ENCODE measurements at regions not wholly inside any gene's neighbourhood (a gene's known extent, or its start where the extent isn't known, plus 50 kb on each side); places are given as distances from the start of the nearest gene placed in this dataset.

DNA sequence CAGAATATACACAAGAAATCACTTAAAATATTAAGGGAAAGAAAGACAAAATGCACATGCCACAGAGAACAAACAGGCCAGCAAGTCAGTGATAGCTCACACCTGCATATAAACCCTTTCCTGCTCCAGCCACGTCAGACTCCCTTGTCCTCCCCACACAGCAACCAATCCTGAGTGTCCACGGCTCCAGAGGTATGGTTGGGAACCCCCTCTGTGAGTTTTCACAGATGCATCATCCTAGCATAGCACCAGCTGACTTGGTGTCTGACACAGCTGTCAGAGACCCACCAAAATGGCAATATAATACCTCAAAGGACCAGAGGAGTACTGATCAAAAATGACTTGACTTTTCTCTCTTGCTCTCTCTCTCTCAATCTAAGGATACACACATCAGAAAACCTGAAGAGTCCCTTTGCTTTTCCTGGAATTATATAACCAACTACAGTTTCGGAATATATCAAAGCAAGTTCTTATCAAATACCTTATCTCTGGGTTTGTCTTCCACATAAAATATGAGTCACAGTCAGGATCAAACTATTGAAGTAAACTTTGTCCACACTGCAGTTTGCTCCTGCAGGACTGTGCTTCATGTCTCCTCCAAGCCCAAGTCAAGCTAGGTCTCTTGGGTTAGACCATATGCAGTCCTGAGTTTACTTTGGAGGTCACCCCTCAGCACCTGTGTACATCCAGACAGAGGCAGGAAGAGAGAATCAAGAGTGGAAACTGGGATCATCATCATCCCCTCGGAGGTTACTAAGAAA lies 187.1 kb upstream of the THBS1 start:
- no peak for ATAC-seq

DNA sequence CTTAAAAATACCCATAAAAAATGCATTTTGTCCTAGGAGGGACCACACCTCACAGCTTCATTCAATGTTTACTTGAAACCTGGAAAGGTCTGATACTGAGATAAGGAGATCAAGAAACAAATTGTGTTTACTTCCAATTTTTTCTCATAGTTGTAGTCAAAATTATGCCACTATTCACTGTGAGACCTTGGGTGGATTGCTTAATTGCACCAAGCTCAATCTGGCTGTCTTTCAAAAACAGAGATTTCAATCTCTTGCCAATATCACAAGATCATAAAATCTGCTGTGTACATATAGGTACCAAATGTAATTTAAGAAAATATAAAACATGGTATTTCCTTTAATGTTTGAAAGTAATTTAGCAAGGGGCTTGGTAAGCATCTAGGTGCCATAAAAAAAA lies 186.4 kb upstream of the THBS1 start:
- no peaks in the 10 kb centered on the region for H3K36me3 ChIP-seq
- no peaks in the 10 kb centered on the region for H3K27me3 ChIP-seq
- H3K4me1 ChIP-seq = peaks cover 0 to 25% (median 0%) of the 10 kb centered on the region in 9 donors
- DNase-seq (no peak), ATAC-seq (no peak)
- TF ChIP-seq, protein P1, sequence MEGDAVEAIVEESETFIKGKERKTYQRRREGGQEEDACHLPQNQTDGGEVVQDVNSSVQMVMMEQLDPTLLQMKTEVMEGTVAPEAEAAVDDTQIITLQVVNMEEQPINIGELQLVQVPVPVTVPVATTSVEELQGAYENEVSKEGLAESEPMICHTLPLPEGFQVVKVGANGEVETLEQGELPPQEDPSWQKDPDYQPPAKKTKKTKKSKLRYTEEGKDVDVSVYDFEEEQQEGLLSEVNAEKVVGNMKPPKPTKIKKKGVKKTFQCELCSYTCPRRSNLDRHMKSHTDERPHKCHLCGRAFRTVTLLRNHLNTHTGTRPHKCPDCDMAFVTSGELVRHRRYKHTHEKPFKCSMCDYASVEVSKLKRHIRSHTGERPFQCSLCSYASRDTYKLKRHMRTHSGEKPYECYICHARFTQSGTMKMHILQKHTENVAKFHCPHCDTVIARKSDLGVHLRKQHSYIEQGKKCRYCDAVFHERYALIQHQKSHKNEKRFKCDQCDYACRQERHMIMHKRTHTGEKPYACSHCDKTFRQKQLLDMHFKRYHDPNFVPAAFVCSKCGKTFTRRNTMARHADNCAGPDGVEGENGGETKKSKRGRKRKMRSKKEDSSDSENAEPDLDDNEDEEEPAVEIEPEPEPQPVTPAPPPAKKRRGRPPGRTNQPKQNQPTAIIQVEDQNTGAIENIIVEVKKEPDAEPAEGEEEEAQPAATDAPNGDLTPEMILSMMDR (IDR thresholded peaks at IDR 0.05) = no peak
- intact Hi-C loops (cut with DNase I) = no loop called here
- H3K4me3 ChIP-seq = no peak overlapping the region
- H3K27ac ChIP-seq = no peak overlapping the region
- no peaks in the 10 kb centered on the region for H3K9me3 ChIP-seq

More for the DNA sequence above, 187.1 kb upstream of the THBS1 start:
- no peaks in the 10 kb centered on the region for H3K27me3 ChIP-seq
- no peak overlapping the region for H3K27ac ChIP-seq
- no peak overlapping the region for H3K4me3 ChIP-seq
- no peak for DNase-seq
- TF ChIP-seq, protein P1 (IDR thresholded peaks at IDR 0.05) = no peak
- H3K4me1 ChIP-seq = peaks cover 0 to 32% (median 0%) of the 10 kb centered on the region in 9 donors
- 74 to 80% methylated on average over 4 of the region's 4 CpGs for WGBS, 2 donors
- H3K9me3 ChIP-seq = no peaks in the 10 kb centered on the region
- intact Hi-C loops (cut with DNase I) = no loop called here
- H3K36me3 ChIP-seq = no peaks in the 10 kb centered on the region

DNA sequence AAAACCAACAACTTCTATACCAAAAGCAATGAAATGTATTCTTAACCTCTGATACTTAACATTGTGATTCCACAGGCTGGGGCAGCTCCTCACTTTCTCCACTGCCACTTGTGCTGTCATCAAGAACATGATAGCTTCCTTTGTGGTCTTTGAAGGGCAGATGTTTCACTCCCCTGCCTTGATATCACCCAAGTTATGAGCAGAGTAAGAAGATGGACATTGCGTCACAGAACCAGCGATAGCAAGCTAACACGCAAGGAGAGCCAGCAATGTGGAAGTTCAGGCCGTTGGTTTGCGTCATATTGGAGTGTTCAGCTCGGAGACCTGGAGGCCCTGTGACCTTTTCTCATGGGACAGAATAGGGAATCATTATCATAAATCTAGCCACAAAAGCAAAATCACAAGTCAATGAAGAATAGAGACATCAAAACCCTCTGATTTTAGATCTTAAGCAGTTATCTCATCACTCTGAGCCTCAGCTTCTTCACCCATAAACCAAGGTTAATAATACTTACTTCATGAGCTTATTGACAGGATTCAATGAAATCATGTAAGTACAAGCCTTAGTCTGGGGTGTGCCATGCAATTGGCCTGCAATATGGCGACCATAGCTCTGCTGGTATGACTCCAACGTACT lies 183.8 kb upstream of the THBS1 start:
- intact Hi-C loops (cut with DNase I) = no loop called here
- H3K4me3 ChIP-seq = no peak overlapping the region
- 88 to 93% methylated on average over 8 of the region's 8 CpGs for WGBS, 2 donors
- no peaks in the 10 kb centered on the region for H3K36me3 ChIP-seq
- H3K27ac ChIP-seq = no peak overlapping the region
- TF ChIP-seq, protein P1 (IDR thresholded peaks at IDR 0.05) = no peak
- H3K9me3 ChIP-seq = no peaks in the 10 kb centered on the region
- ATAC-seq (peak in 1 of 8 donors; percentile 55), DNase-seq (no peak)
- H3K4me1 ChIP-seq = peaks cover 0 to 9% (median 0%) of the 10 kb centered on the region in 9 donors
- no peaks in the 10 kb centered on the region for H3K27me3 ChIP-seq

DNA sequence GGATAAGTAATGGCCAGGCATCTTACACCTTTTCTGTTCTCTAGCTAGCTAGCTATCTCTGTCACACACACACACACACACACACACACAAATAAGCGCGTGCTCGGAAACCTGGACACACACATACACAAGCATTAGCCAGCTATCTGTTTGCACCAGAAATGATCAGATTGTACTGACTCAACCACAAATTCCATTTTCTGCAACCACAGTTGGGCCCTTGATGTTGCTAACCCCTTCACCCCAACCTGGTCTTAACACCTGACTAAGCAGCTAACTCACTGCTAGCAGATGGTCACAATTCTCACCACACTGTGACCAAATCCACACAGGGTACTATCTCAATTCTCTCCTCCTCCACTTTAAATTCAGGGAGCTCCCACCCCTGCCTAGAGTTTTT lies 183.0 kb upstream of the THBS1 start:
- no peak overlapping the region for H3K27ac ChIP-seq
- no peak for ATAC-seq
- no peak overlapping the region for H3K4me3 ChIP-seq
- TF ChIP-seq, protein P1 (IDR thresholded peaks at IDR 0.05) = no peak
- intact Hi-C loops (cut with DNase I) = no loop called here
- H3K4me1 ChIP-seq = peaks cover 0 to 4% (median 0%) of the 10 kb centered on the region in 9 donors
- no peaks in the 10 kb centered on the region for H3K36me3 ChIP-seq
- DNase-seq = no peak
- H3K9me3 ChIP-seq = no peaks in the 10 kb centered on the region
- WGBS, 2 donors = 96 to 99% methylated on average over 3 of the region's 3 CpGs
- H3K27me3 ChIP-seq = no peaks in the 10 kb centered on the region

All from heart right ventricle (tissue), 16 donors.